Neural progenitor cell (in vitro differentiated cells): ENCODE measurements at regions not wholly inside any gene's neighbourhood (a gene's known extent, or its start where the extent isn't known, plus 50 kb on each side); places are given as distances from the start of the nearest gene placed in this dataset.

Source experiments
- CTCF ChIP-seq: fragments of 200-600 bp; sonication (generic); IDR thresholded peaks from 2 replicates; pipeline ENCODE4 v1.5.1; 2017; ENCODE audit warnings: antibody characterized with exemption, mild to moderate bottlenecking
- EZH2 ChIP-seq: fragments of 200-600 bp; sonication (generic); IDR thresholded peaks from 2 replicates; pipeline ENCODE4 v1.6.1; 2017; ENCODE audit warnings: antibody characterized with exemption, mild to moderate bottlenecking, moderate library complexity
- EZH2phosphoT487 ChIP-seq: fragments of 200-600 bp; sonication (generic); IDR thresholded peaks from 2 replicates; pipeline ENCODE4 v1.6.1; 2017; ENCODE audit warnings: antibody characterized with exemption

- no peak for TF ChIP-seq CTCF
- no peak for TF ChIP-seq EZH2phosphoT487
- no peak for TF ChIP-seq EZH2
These were observed 378.0 kb downstream of the CCSER2 start for GRCh38 chr10:84706431-84706830.
